Right lobe of liver (tissue), 6 donors: ENCODE measurements at regions not wholly inside any gene's neighbourhood (a gene's known extent, or its start where the extent isn't known, plus 50 kb on each side); places are given as distances from the start of the nearest gene placed in this dataset.

Experiments used
- ATAC-seq, 4 donors: fragments of 200-7000 bp; cut with Tn5 transposase; one replicate each; pipeline ENCODE4 v1.9.1; 2020; ENCODE audit warnings: mild to moderate bottlenecking in 4 of 4, moderate library complexity in 4 of 4
- DNase-seq, 3 donors: peaks; one replicate each; pipeline ENCODE4 v3.0.0-alpha.2; 2020
- H3K27ac ChIP-seq, 3 donors: fragments of 200-600 bp; one replicate each; pipeline ENCODE4 v1.8.0; 2022
- H3K27me3 ChIP-seq, 2 donors: fragments of 200-600 bp; one replicate each; pipeline ENCODE4 v1.8.0; 2022
- H3K36me3 ChIP-seq, 4 donors: fragments of 200-600 bp; sonication (generic) in 1 of 4; one replicate each; pipeline versions ENCODE4 v1.5.1 to v1.8.0; 2017 to 2022; ENCODE audit warnings: control low read depth in 1 of 4
- H3K4me1 ChIP-seq, 4 donors: fragments of 200-600 bp; sonication (generic) in 1 of 4; one replicate each; pipeline versions ENCODE4 v1.5.1 to v1.8.0; 2017 to 2022; ENCODE audit warnings: control low read depth in 1 of 4
- H3K4me3 ChIP-seq, 3 donors: fragments of 200-600 bp; one replicate each; pipeline ENCODE4 v1.8.0; 2022
- H3K9me3 ChIP-seq, 4 donors: fragments of 200-600 bp; sonication (generic) in 1 of 4; one replicate each; pipeline versions ENCODE4 v1.5.1 to v1.8.0; 2017 to 2022; ENCODE audit warnings: control low read depth in 1 of 4
- POLR2A ChIP-seq: fragments of 450-650 bp; IDR thresholded peaks from one replicate; pipeline ENCODE4 v1.6.1; 2017; ENCODE audit warnings: antibody characterized with exemption, mild to moderate bottlenecking
- WGBS: methylation state at CpG from one replicate; pipeline ENCODE4 v1.1.6; 2018; ENCODE audit warnings: low coverage, low lambda C conversion rate; ENCODE audit not compliant: insufficient coverage; ENCODE audit errors: missing lambda C conversion rate; 5-methylcytosine and 5-hydroxymethylcytosine counted together
- intact Hi-C, 2 donors: fragments of 100-400 bp; cut with DNase I; formaldehyde crosslinking; loops; one replicate each; pipeline versions ENCODE4 v1.11.2 to v1.14.1; 2022
- TF ChIP-seq, protein P1 (sequence below), 4 donors: fragments of 200-600 bp in 3 of 4; fragments of 450-650 bp in 1 of 4; IDR thresholded peaks; one replicate each; pipeline versions ENCODE4 v1.5.1 to v1.8.0; 2016 to 2022; ENCODE audit warnings: antibody characterized with exemption in 4 of 4, mild to moderate bottlenecking in 2 of 4
- donor health status: DM: no; HTN: yes; CAD: no.
- donor health status: DM: no; HTN: no; CAD: no.
- donor health status: DM: no; HTN: no; CAD: no.
- donor health status: DM: no; HTN: yes; CAD: no.
- donor health status: DM: no; HTN: yes; CAD: no.

DNA sequence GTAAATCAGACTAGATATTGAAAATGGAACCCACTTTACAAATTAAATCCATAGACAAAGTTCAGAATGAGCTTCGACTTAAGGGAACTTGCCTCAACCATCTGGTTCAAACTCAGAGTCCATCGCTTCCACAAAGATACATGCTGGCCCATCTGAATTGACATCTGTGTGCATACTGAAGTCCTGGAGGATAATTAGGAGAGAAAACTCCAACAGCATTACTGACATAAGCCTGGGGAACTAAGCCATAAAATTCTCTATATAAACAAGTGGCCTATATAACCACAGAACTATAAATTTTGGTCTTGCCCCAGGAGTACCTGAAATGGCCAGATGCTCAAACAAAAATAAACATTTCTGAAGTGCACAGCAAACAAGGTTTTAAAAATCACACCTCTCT lies 94.4 kb downstream of the IZUMO3 start:
- TF ChIP-seq, protein P1, sequence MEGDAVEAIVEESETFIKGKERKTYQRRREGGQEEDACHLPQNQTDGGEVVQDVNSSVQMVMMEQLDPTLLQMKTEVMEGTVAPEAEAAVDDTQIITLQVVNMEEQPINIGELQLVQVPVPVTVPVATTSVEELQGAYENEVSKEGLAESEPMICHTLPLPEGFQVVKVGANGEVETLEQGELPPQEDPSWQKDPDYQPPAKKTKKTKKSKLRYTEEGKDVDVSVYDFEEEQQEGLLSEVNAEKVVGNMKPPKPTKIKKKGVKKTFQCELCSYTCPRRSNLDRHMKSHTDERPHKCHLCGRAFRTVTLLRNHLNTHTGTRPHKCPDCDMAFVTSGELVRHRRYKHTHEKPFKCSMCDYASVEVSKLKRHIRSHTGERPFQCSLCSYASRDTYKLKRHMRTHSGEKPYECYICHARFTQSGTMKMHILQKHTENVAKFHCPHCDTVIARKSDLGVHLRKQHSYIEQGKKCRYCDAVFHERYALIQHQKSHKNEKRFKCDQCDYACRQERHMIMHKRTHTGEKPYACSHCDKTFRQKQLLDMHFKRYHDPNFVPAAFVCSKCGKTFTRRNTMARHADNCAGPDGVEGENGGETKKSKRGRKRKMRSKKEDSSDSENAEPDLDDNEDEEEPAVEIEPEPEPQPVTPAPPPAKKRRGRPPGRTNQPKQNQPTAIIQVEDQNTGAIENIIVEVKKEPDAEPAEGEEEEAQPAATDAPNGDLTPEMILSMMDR (IDR thresholded peaks at IDR 0.05): no peak
- TF ChIP-seq POLR2A: no peak
- Histone ChIP-seq H3K4me1 (no peaks in the 10 kb centered on the region), H3K9me3 (peaks cover 0 to 4% (median 0%) of the 10 kb centered on the region in 4 donors), H3K27ac (no peak overlapping the region), H3K36me3 (no peaks in the 10 kb centered on the region), H3K27me3 (no peaks in the 10 kb centered on the region), H3K4me3 (no peak overlapping the region)
- 53% methylated on average over 2 of the region's 2 CpGs for WGBS
- DNase-seq: no peak
- intact Hi-C loops: no loop called here
- ATAC-seq: no peak

DNA sequence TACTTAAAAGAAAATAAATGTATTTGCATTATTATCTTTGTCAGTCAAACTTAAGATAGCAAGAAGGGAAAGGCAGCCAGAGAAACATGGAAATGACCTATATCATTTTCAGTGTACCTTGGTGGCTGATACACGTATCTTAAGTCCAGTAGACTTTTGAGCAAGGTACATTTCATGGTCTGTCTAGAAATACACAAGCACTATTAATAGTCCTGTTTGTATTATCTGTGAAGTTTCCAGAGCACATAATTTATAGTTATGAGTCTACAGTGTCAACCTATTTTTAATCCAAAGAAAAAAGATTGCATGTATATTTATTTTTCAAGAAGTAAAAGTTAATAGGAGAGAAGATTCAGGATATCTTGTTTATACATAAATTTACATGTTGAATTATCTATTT lies 95.7 kb downstream of the IZUMO3 start:
- intact Hi-C loops: no loop called here
- H3K27me3 ChIP-seq: no peaks in the 10 kb centered on the region
- 22% methylated on average over 1 of the region's 1 CpG for WGBS

DNA sequence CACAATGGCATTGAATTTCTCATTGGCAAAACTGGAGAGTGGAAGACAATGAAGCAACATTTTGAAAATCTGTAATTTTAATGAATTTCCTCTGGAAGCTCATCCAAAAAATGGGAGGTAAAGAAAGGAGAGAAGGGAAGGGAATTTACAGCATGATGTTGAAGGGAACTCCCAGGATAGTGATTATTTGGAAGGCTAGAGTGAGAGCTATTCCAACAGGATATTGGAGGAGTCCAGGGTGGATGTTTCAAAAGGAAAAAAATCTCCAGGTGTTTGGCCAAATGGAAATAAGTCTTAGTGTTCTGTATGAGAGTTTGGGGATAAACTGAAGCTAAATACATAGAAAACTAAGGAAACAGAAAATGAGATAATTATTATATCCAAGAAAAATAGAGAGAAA lies 106.2 kb downstream of the IZUMO3 start:
- Histone ChIP-seq H3K4me1 (no peaks in the 10 kb centered on the region), H3K9me3 (no peaks in the 10 kb centered on the region), H3K27me3 (no peaks in the 10 kb centered on the region), H3K4me3 (no peak overlapping the region), H3K27ac (no peak overlapping the region), H3K36me3 (no peaks in the 10 kb centered on the region)
- no peak for TF ChIP-seq POLR2A
- TF ChIP-seq, protein P1 (IDR thresholded peaks at IDR 0.05): no peak
- no peak for DNase-seq
- ATAC-seq: no peak
- intact Hi-C loops: no loop called here

More for the DNA sequence above, 95.7 kb downstream of the IZUMO3 start:
- H3K36me3 ChIP-seq: no peaks in the 10 kb centered on the region
- no peaks in the 10 kb centered on the region for H3K9me3 ChIP-seq
- ATAC-seq: no peak
- no peak overlapping the region for H3K4me3 ChIP-seq
- H3K27ac ChIP-seq: no peak overlapping the region
- no peaks in the 10 kb centered on the region for H3K4me1 ChIP-seq
- no peak for DNase-seq
- no peak for TF ChIP-seq POLR2A
- TF ChIP-seq, protein P1 (IDR thresholded peaks at IDR 0.05): no peak

DNA sequence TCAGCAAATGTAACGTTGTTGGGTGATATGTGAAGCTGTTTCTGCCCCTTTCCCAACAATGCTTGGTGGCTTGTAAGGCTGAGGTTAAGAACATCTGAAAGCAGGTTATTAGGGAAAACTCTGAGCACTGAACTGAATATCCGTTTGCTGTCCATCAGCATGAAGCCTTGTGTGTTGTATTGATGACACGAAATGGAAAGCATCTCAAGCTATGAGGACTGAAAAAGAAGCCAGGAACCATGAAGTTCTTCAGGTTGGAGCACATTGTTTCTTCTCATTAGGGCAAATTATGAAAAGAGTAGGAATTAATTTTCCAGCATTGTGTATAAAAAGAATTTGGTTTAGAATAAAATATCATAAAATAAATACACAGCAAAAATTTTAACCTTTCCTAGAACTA lies 106.8 kb downstream of the IZUMO3 start:
- Histone ChIP-seq H3K9me3 (no peaks in the 10 kb centered on the region), H3K4me3 (no peak overlapping the region), H3K27me3 (no peaks in the 10 kb centered on the region), H3K36me3 (no peaks in the 10 kb centered on the region), H3K27ac (no peak overlapping the region), H3K4me1 (no peaks in the 10 kb centered on the region)
- no peak for ATAC-seq
- DNase-seq: no peak
- intact Hi-C loops: no loop called here
- 45% methylated on average over 3 of the region's 3 CpGs for WGBS
- TF ChIP-seq POLR2A: no peak
- TF ChIP-seq, protein P1 (IDR thresholded peaks at IDR 0.05): no peak

DNA sequence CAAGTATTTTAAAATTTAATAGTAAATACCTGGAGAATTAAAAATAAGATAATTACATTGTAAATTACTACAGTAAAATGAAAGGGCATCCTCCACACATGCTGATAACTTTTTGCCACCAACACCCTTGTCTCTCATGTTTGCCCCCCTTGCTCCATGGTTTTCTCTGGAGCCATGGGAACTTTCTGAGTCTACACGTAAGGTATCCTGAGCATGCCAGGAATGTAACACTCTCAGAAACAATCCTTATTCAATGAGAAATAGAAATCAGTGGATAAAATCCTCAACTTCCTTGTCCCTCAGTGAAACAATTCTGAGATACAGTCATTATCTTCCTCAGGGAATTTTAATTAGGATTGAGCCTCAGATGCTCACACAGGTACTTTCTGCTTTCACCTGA lies 108.9 kb downstream of the IZUMO3 start:
- H3K36me3 ChIP-seq: no peaks in the 10 kb centered on the region
- DNase-seq (no peak), ATAC-seq (no peak)
- H3K4me1 ChIP-seq: no peaks in the 10 kb centered on the region
- intact Hi-C loops: no loop called here
- TF ChIP-seq, protein P1 (IDR thresholded peaks at IDR 0.05): no peak
- TF ChIP-seq POLR2A: no peak
- no peaks in the 10 kb centered on the region for H3K9me3 ChIP-seq
- H3K27ac ChIP-seq: no peak overlapping the region
- WGBS: 31% methylated on average over 1 of the region's 1 CpG
- H3K4me3 ChIP-seq: no peak overlapping the region
- no peaks in the 10 kb centered on the region for H3K27me3 ChIP-seq
